Suprapubic skin (tissue), 3 donors: ENCODE measurements at regions not wholly inside any gene's neighbourhood (a gene's known extent, or its start where the extent isn't known, plus 50 kb on each side); places are given as distances from the start of the nearest gene placed in this dataset.

Experiments
- CTCF ChIP-seq, 2 donors: fragments of 200-600 bp in 1 of 2; fragments of 450-650 bp in 1 of 2; sonication (generic) in 1 of 2; IDR thresholded peaks; one replicate each; pipeline ENCODE4 v1.5.1; 2016 to 2019; ENCODE audit warnings: antibody characterized with exemption in 2 of 2, mild to moderate bottlenecking in 1 of 2, moderate library complexity in 1 of 2
- EP300 ChIP-seq: sonication (generic); formaldehyde crosslinking; IDR thresholded peaks from one replicate; pipeline ENCODE4 v1.6.1; 2017; ENCODE audit warnings: antibody characterized with exemption
- POLR2A ChIP-seq, 2 donors: fragments of 450-650 bp; IDR thresholded peaks; one replicate each; pipeline ENCODE4 v1.6.1; 2017; ENCODE audit warnings: antibody characterized with exemption in 2 of 2, mild to moderate bottlenecking in 2 of 2, moderate library complexity in 2 of 2

DNA sequence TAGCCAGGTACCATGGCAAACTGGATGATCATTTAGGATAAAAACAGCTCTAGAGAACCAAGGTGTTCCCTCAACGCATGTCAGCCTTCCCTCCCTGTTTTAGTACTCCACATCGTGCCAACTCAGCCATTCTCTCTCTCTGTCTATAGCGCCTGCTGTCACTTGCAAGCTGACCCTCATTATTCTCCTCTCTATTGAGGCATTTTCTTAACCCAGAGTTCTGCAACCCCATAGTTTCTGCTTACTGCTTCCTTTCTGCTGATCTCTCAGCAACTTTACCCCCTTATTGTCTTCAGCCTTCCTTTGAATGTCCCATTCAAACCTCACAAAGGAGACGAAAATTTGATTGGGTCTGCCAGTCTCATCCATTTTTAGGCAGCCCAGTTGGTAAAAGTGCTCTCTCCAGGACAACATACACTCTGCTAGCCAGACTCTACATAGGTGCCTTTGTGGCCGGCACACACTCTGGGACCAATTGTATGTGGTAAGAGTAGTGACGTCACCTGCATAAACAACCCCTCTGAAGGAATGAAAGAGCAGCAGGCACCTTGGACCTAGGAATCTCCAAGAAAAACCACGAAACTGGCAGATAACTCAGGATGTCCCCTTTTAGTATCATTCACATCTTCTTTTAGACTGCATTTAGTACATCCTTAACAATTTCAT is 367.2 kb upstream of the KCNH7 start:
- no peak for TF ChIP-seq CTCF (IDR thresholded peaks at IDR 0.05)
- no peak for TF ChIP-seq EP300
- TF ChIP-seq POLR2A (IDR thresholded peaks at IDR 0.05), result no peak
